WTC11 (cell line): ENCODE measurements at regions not wholly inside any gene's neighbourhood (a gene's known extent, or its start where the extent isn't known, plus 50 kb on each side); places are given as distances from the start of the nearest gene placed in this dataset.

Source experiments
- ATAC-seq: fragments of 200-7000 bp; cut with Tn5 transposase; 2 replicates; pipeline ENCODE4 v1.10.0; 2021; ENCODE audit warnings: mild to moderate bottlenecking, moderate library complexity
- CTCF ChIA-PET: fragments of 300-600 bp; sonication (Branson Sonifier 250); formaldehyde crosslinking; loops from one replicate; lab custom pipeline; 2021; ENCODE audit warnings: antibody characterized with exemption; lab: Charles Lee
- POLR2A ChIA-PET: fragments of 350-600 bp; sonication (Branson Sonifier 250); formaldehyde crosslinking; loops from one replicate; lab custom pipeline; 2021; ENCODE audit warnings: antibody characterized with exemption; lab: Charles Lee
- DNase-seq: peaks from one replicate; pipeline ENCODE4 v3.0.0; 2021; ENCODE audit warnings: low spot score
- H3K27ac Mint-ChIP-seq: 2 replicates; pipeline ENCODE4 v1.8.0; 2021; ENCODE audit warnings: mixed read lengths
- H3K27me3 Mint-ChIP-seq: 2 replicates; pipeline ENCODE4 v1.8.0; 2021; ENCODE audit warnings: low read depth, mild to moderate bottlenecking, moderate library complexity, mixed read lengths
- H3K36me3 Mint-ChIP-seq: 2 replicates; pipeline ENCODE4 v1.8.0; 2021; ENCODE audit warnings: mixed read lengths
- H3K4me1 Mint-ChIP-seq: 2 replicates; pipeline ENCODE4 v1.8.0; 2022; ENCODE audit warnings: mixed read lengths
- H3K4me3 Mint-ChIP-seq: 2 replicates; pipeline ENCODE4 v1.8.0; 2021; ENCODE audit warnings: mild to moderate bottlenecking, moderate library complexity, mixed read lengths
- H3K9me3 Mint-ChIP-seq: 2 replicates; pipeline ENCODE4 v1.8.0; 2021; ENCODE audit warnings: mixed read lengths
- ATF3 ChIP-seq: sonication (generic); formaldehyde crosslinking; conservative IDR thresholded peaks from 2 replicates; pipeline ENCODE4 v1.8.1; 2022; ENCODE audit warnings: mild to moderate bottlenecking, missing genetic modification reagents
- CREB1 ChIP-seq: sonication (generic); formaldehyde crosslinking; IDR thresholded peaks from 2 replicates; pipeline ENCODE4 v1.8.0; 2023; ENCODE audit warnings: mild to moderate bottlenecking, missing genetic modification reagents
- ETV6 ChIP-seq: sonication (generic); formaldehyde crosslinking; IDR thresholded peaks from 2 replicates; pipeline ENCODE4 v1.8.1; 2022; ENCODE audit warnings: mild to moderate bottlenecking, missing genetic modification reagents
- FOXJ3 ChIP-seq: sonication (generic); formaldehyde crosslinking; IDR thresholded peaks from 2 replicates; pipeline ENCODE4 v1.9.0; 2021; ENCODE audit warnings: missing genetic modification reagents, mild to moderate bottlenecking, borderline replicate concordance
- JUN ChIP-seq: sonication (generic); formaldehyde crosslinking; IDR thresholded peaks from 2 replicates; pipeline ENCODE4 v1.8.0; 2023; ENCODE audit warnings: mild to moderate bottlenecking, missing genetic modification reagents
- KAT7 ChIP-seq: sonication (generic); formaldehyde crosslinking; IDR thresholded peaks from 2 replicates; pipeline ENCODE4 v1.8.1; 2023; ENCODE audit warnings: missing genetic modification reagents, mild to moderate bottlenecking, borderline replicate concordance
- MAX ChIP-seq: sonication (generic); formaldehyde crosslinking; IDR thresholded peaks from 2 replicates; pipeline ENCODE4 v1.8.0; 2022; ENCODE audit warnings: mild to moderate bottlenecking, missing genetic modification reagents
- MXD4 ChIP-seq: fragments of 250-450 bp; sonication (Bioruptor Pico); IDR thresholded peaks from 2 replicates; pipeline ENCODE4 v1.8.0; 2021; ENCODE audit warnings: mild to moderate bottlenecking, moderate library complexity, borderline replicate concordance
- NFATC4 ChIP-seq: fragments of 250-450 bp; sonication (Bioruptor Pico); IDR thresholded peaks from 2 replicates; pipeline ENCODE4 v1.9.0; 2021; ENCODE audit warnings: mild to moderate bottlenecking
- NFE2L1 ChIP-seq: sonication (generic); formaldehyde crosslinking; IDR thresholded peaks from 2 replicates; pipeline ENCODE4 v1.8.1; 2023; ENCODE audit warnings: missing genetic modification reagents
- NR3C1 ChIP-seq: sonication (generic); formaldehyde crosslinking; conservative IDR thresholded peaks from 2 replicates; pipeline ENCODE4 v1.8.1; 2023; ENCODE audit warnings: low read depth, mild to moderate bottlenecking, missing genetic modification reagents
- OVOL2 ChIP-seq: fragments of 250-450 bp; sonication (Bioruptor Pico); IDR thresholded peaks from 2 replicates; pipeline ENCODE4 v1.9.0; 2021; ENCODE audit warnings: mild to moderate bottlenecking, borderline replicate concordance
- RELA ChIP-seq: sonication (generic); formaldehyde crosslinking; IDR thresholded peaks from 2 replicates; pipeline ENCODE4 v1.8.1; 2022; ENCODE audit warnings: missing genetic modification reagents, mild to moderate bottlenecking, borderline replicate concordance
- RORB ChIP-seq: fragments of 250-450 bp; sonication (Bioruptor Pico); IDR thresholded peaks from 2 replicates; pipeline ENCODE4 v1.9.0; 2021; ENCODE audit warnings: mild to moderate bottlenecking
- SMAD4 ChIP-seq: sonication (generic); formaldehyde crosslinking; IDR thresholded peaks from 2 replicates; pipeline ENCODE4 v1.8.0; 2022; ENCODE audit warnings: mild to moderate bottlenecking, missing genetic modification reagents
- SOX15 ChIP-seq: fragments of 250-450 bp; sonication (Bioruptor Pico); IDR thresholded peaks from 2 replicates; pipeline ENCODE4 v1.9.0; 2021; ENCODE audit warnings: mild to moderate bottlenecking
- TCF7 ChIP-seq: sonication (generic); formaldehyde crosslinking; IDR thresholded peaks from 2 replicates; pipeline ENCODE4 v1.8.0; 2022; ENCODE audit warnings: mild to moderate bottlenecking, low read depth, missing genetic modification reagents, moderate library complexity
- TEAD4 ChIP-seq: sonication (generic); formaldehyde crosslinking; IDR thresholded peaks from 2 replicates; pipeline ENCODE4 v1.8.0; 2022; ENCODE audit warnings: mild to moderate bottlenecking, missing genetic modification reagents
- TP53 ChIP-seq: sonication (generic); formaldehyde crosslinking; IDR thresholded peaks from 2 replicates; pipeline ENCODE4 v1.8.1; 2023; ENCODE audit warnings: mild to moderate bottlenecking, missing genetic modification reagents
- ZBTB21 ChIP-seq: sonication (generic); formaldehyde crosslinking; IDR thresholded peaks from 2 replicates; pipeline ENCODE4 v1.8.1; 2023; ENCODE audit warnings: mild to moderate bottlenecking, missing genetic modification reagents, borderline replicate concordance
- ZNF219 ChIP-seq: sonication (generic); formaldehyde crosslinking; IDR thresholded peaks from 2 replicates; pipeline ENCODE4 v1.8.0; 2023; ENCODE audit warnings: missing genetic modification reagents, mild to moderate bottlenecking, borderline replicate concordance
- ZNF232 ChIP-seq: sonication (generic); formaldehyde crosslinking; IDR thresholded peaks from 2 replicates; pipeline ENCODE4 v1.8.0; 2022; ENCODE audit warnings: mild to moderate bottlenecking, missing genetic modification reagents
- ZNF281 ChIP-seq: sonication (generic); formaldehyde crosslinking; IDR thresholded peaks from 2 replicates; pipeline ENCODE4 v1.8.0; 2023; ENCODE audit warnings: mild to moderate bottlenecking, missing genetic modification reagents
- ZNF671 ChIP-seq: fragments of 250-450 bp; sonication (Bioruptor Pico); IDR thresholded peaks from 2 replicates; pipeline ENCODE4 v1.8.0; 2021; ENCODE audit warnings: mild to moderate bottlenecking
- ZSCAN18 ChIP-seq: fragments of 250-450 bp; sonication (Bioruptor Pico); IDR thresholded peaks from 2 replicates; pipeline ENCODE4 v2.1.2; 2022; ENCODE audit warnings: mild to moderate bottlenecking, moderate library complexity

- Mint-ChIP-seq H3K4me1 (peaks cover 64% of the 10 kb centered on the region), H3K9me3 (no peaks in the 10 kb centered on the region), H3K27me3 (no peaks in the 10 kb centered on the region), H3K4me3 (no peak overlapping the region)
- CTCF ChIA-PET, result interaction anchor here (1.3 to 3.2 kb wide), 2 partner anchors 237 to 247 kb away, joined by 4 to 14 read pairs; no protein-coding TSS in a partner anchor
- no peak for ATAC-seq
- POLR2A ChIA-PET, result no interaction called here
- no peak for TF ChIP-seq TEAD4 (CRISPR knock-in tag)
- no peak for TF ChIP-seq NFATC4
- TF ChIP-seq MAX, result no peak
- no peak for TF ChIP-seq MXD4 (CRISPR knock-in tag)
- no peak for TF ChIP-seq CREB1 (CRISPR knock-in tag)
- no peak for TF ChIP-seq ATF3 (CRISPR knock-in tag)
- no peak for TF ChIP-seq ZNF232 (CRISPR knock-in tag)
- no peak for TF ChIP-seq KAT7 (CRISPR knock-in tag)
- TF ChIP-seq SOX15 (CRISPR knock-in tag), result no peak
- no peak for TF ChIP-seq TCF7 (CRISPR knock-in tag)
- no peak for TF ChIP-seq OVOL2 (CRISPR knock-in tag)
- no peak for TF ChIP-seq ZNF219 (CRISPR knock-in tag)
- no peak for TF ChIP-seq ZNF671 (CRISPR knock-in tag)
- no peak for TF ChIP-seq JUN
- TF ChIP-seq ZNF281 (CRISPR knock-in tag), result no peak
- TF ChIP-seq, all 79 proteins: peak for 0
- H3K36me3 Mint-ChIP-seq, result no peaks in the 10 kb centered on the region
- no peak for DNase-seq
- peak overlapping the region; percentile 15; the same call in 1 of the 2 replicates for H3K27ac Mint-ChIP-seq
Measured at GRCh38 chr9:89839952-89840351, 235.1 kb downstream of the GADD45G start.

- no peaks in the 10 kb centered on the region for H3K36me3 Mint-ChIP-seq
- ChIA-PET POLR2A (no interaction called here), CTCF (interaction anchor here (3.2 kb wide), 1 partner anchor 238 kb away, joined by 14 read pairs; no protein-coding TSS in a partner anchor)
- ATAC-seq, result no peak
- H3K27me3 Mint-ChIP-seq, result no peaks in the 10 kb centered on the region; the same call in 1 of the 2 replicates
- no peak overlapping the region for H3K4me3 Mint-ChIP-seq
- DNase-seq, result no peak
- H3K27ac Mint-ChIP-seq, result no peak overlapping the region
- H3K4me1 Mint-ChIP-seq, result peaks cover 54% of the 10 kb centered on the region
- TF ChIP-seq TP53 (no peak), RORB (CRISPR knock-in tag) (no peak), ETV6 (CRISPR knock-in tag) (no peak), MAX (no peak), ZSCAN18 (no peak), SMAD4 (CRISPR knock-in tag) (no peak), FOXJ3 (no peak), ZNF232 (CRISPR knock-in tag) (no peak), JUN (no peak), ZBTB21 (CRISPR knock-in tag) (no peak), NFE2L1 (CRISPR knock-in tag) (no peak), RELA (no peak), NR3C1 (CRISPR knock-in tag) (no peak)
- TF ChIP-seq, all 79 proteins: peak for 0
- H3K9me3 Mint-ChIP-seq, result no peaks in the 10 kb centered on the region
Measured at GRCh38 chr9:89841456-89841855, 236.6 kb downstream of the GADD45G start.
